ENCODE measurements at regions not wholly inside any gene's neighbourhood (a gene's known extent, or its start where the extent isn't known, plus 50 kb on each side); places are given as distances from the start of the nearest gene placed in this dataset.

GRCh38 chr9:61673664-61674381 lies 484.0 kb downstream of the SPATA31A7 start:
- DNase-seq (peak; percentile 24 to 63), ATAC-seq (ENCODE audit: low FRiP score) (no peak)
- H3K27me3 ChIP-seq (ENCODE audit: control insufficient read depth in 1 of 2, insufficient read depth in 2 of 2, low read length in 1 of 2) = no peaks in the 10 kb centered on the region
- 68 to 71% methylated on average over 39 of the region's 39 CpGs for WGBS, 2 donors
- H3K27ac ChIP-seq (ENCODE audit: low read depth in 1 of 2, low read length in 2 of 2) = no peak overlapping the region
- no peaks in the 10 kb centered on the region for H3K36me3 ChIP-seq (ENCODE audit: control insufficient read depth in 1 of 2, insufficient read depth in 2 of 2, low read length in 1 of 2)
- H3K4me3 ChIP-seq (ENCODE audit: low read length in 2 of 2) = no peak overlapping the region
- intact Hi-C loops (cut with DNase I) = no loop called here
- H3K4me1 ChIP-seq (ENCODE audit: control insufficient read depth in 1 of 2, insufficient read depth in 2 of 2, low read length in 2 of 2) = no peaks in the 10 kb centered on the region
- H3K9me3 ChIP-seq (ENCODE audit: control insufficient read depth, low read length) = peaks cover 2% of the 10 kb centered on the region

- Histone ChIP-seq H3K9me3 (ENCODE audit: control insufficient read depth, low read length) (peaks cover 2% of the 10 kb centered on the region), H3K27ac (ENCODE audit: low read depth in 1 of 2, low read length in 2 of 2) (no peak overlapping the region), H3K36me3 (ENCODE audit: control insufficient read depth in 1 of 2, insufficient read depth in 2 of 2, low read length in 1 of 2) (no peaks in the 10 kb centered on the region), H3K4me3 (ENCODE audit: low read length in 2 of 2) (no peak overlapping the region), H3K4me1 (ENCODE audit: control insufficient read depth in 1 of 2, insufficient read depth in 2 of 2, low read length in 2 of 2) (no peaks in the 10 kb centered on the region), H3K27me3 (ENCODE audit: control insufficient read depth in 1 of 2, insufficient read depth in 2 of 2, low read length in 1 of 2) (no peaks in the 10 kb centered on the region)
- peak in 1 of 2 donors; percentile 67 for DNase-seq
- 79 to 82% methylated on average over 18 of the region's 18 CpGs for WGBS, 2 donors
- no peak for ATAC-seq (ENCODE audit: low FRiP score)
- intact Hi-C loops (cut with DNase I) = no loop called here
These were observed 484.6 kb downstream of the SPATA31A7 start for GRCh38 chr9:61674465-61674864.

GRCh38 chr9:61674882-61675281 lies 485.0 kb downstream of the SPATA31A7 start:
- Histone ChIP-seq H3K36me3 (ENCODE audit: control insufficient read depth in 1 of 2, insufficient read depth in 2 of 2, low read length in 1 of 2) (no peaks in the 10 kb centered on the region), H3K4me3 (ENCODE audit: low read length in 2 of 2) (no peak overlapping the region), H3K27ac (ENCODE audit: low read depth in 1 of 2, low read length in 2 of 2) (no peak overlapping the region), H3K27me3 (ENCODE audit: control insufficient read depth in 1 of 2, insufficient read depth in 2 of 2, low read length in 1 of 2) (no peaks in the 10 kb centered on the region), H3K4me1 (ENCODE audit: control insufficient read depth in 1 of 2, insufficient read depth in 2 of 2, low read length in 2 of 2) (no peaks in the 10 kb centered on the region), H3K9me3 (ENCODE audit: control insufficient read depth, low read length) (peaks cover under 1% of the 10 kb centered on the region)
- DNase-seq = no peak
- WGBS, 2 donors = 77 to 81% methylated on average over 7 of the region's 7 CpGs
- ATAC-seq (ENCODE audit: low FRiP score) = no peak
- intact Hi-C loops (cut with DNase I) = no loop called here
